ENCODE measurements at regions not wholly inside any gene's neighbourhood (a gene's known extent, or its start where the extent isn't known, plus 50 kb on each side); places are given as distances from the start of the nearest gene placed in this dataset.

- Histone ChIP-seq H3K36me3 (no peaks in the 10 kb centered on the region), H3K27me3 (no peaks in the 10 kb centered on the region), H3K4me3 (no peak overlapping the region), H3K27ac (no peak overlapping the region), H3K9me3 (no peaks in the 10 kb centered on the region), H3K4me1 (peaks cover 0 to 12% (median 9%) of the 10 kb centered on the region in 4 donors)
- WGBS, 2 donors: 34 to 67% methylated on average over 1 of the region's 1 CpG
- TF ChIP-seq POLR2A (IDR thresholded peaks at IDR 0.05) (no peak), POLR2AphosphoS5 (IDR thresholded peaks at IDR 0.05) (no peak), EP300 (IDR thresholded peaks at IDR 0.05) (no peak)
- TF ChIP-seq, protein P1, sequence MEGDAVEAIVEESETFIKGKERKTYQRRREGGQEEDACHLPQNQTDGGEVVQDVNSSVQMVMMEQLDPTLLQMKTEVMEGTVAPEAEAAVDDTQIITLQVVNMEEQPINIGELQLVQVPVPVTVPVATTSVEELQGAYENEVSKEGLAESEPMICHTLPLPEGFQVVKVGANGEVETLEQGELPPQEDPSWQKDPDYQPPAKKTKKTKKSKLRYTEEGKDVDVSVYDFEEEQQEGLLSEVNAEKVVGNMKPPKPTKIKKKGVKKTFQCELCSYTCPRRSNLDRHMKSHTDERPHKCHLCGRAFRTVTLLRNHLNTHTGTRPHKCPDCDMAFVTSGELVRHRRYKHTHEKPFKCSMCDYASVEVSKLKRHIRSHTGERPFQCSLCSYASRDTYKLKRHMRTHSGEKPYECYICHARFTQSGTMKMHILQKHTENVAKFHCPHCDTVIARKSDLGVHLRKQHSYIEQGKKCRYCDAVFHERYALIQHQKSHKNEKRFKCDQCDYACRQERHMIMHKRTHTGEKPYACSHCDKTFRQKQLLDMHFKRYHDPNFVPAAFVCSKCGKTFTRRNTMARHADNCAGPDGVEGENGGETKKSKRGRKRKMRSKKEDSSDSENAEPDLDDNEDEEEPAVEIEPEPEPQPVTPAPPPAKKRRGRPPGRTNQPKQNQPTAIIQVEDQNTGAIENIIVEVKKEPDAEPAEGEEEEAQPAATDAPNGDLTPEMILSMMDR (IDR thresholded peaks at IDR 0.05): no peak
- DNase-seq: no peak
- intact Hi-C loops (cut with DNase I): no loop called here
Measured at GRCh38 chr1:82106672-82107071, 305.9 kb downstream of the ADGRL2 start.

GRCh38 chr1:82099170-82099569, 298.4 kb downstream of the ADGRL2 start:
- TF ChIP-seq POLR2AphosphoS5 (IDR thresholded peaks at IDR 0.05) (no peak), POLR2A (IDR thresholded peaks at IDR 0.05) (no peak), EP300 (IDR thresholded peaks at IDR 0.05) (no peak)
- TF ChIP-seq, protein P1 (IDR thresholded peaks at IDR 0.05): no peak
- 91 to 95% methylated on average over 1 of the region's 1 CpG for WGBS, 2 donors
- intact Hi-C loops (cut with DNase I): no loop called here

GRCh38 chr1:82094136-82094535, 293.4 kb downstream of the ADGRL2 start:
- H3K4me3 ChIP-seq: no peak overlapping the region
- intact Hi-C loops (cut with DNase I): no loop called here
- no peaks in the 10 kb centered on the region for H3K9me3 ChIP-seq
- WGBS, 2 donors: 87 to 89% methylated on average over 2 of the region's 2 CpGs
- H3K4me1 ChIP-seq: no peaks in the 10 kb centered on the region
- no peak for DNase-seq
- no peaks in the 10 kb centered on the region for H3K36me3 ChIP-seq
- TF ChIP-seq, protein P1 (IDR thresholded peaks at IDR 0.05): no peak
- TF ChIP-seq POLR2A (IDR thresholded peaks at IDR 0.05) (no peak), EP300 (IDR thresholded peaks at IDR 0.05) (no peak), POLR2AphosphoS5 (IDR thresholded peaks at IDR 0.05) (no peak)
- no peak overlapping the region for H3K27ac ChIP-seq
- H3K27me3 ChIP-seq: no peaks in the 10 kb centered on the region

More at GRCh38 chr1:82099170-82099569, 298.4 kb downstream of the ADGRL2 start:
- H3K4me1 ChIP-seq: no peaks in the 10 kb centered on the region
- no peaks in the 10 kb centered on the region for H3K36me3 ChIP-seq
- no peaks in the 10 kb centered on the region for H3K9me3 ChIP-seq
- no peak for DNase-seq
- no peak overlapping the region for H3K4me3 ChIP-seq
- H3K27me3 ChIP-seq: no peaks in the 10 kb centered on the region
- H3K27ac ChIP-seq: no peak overlapping the region

DNA sequence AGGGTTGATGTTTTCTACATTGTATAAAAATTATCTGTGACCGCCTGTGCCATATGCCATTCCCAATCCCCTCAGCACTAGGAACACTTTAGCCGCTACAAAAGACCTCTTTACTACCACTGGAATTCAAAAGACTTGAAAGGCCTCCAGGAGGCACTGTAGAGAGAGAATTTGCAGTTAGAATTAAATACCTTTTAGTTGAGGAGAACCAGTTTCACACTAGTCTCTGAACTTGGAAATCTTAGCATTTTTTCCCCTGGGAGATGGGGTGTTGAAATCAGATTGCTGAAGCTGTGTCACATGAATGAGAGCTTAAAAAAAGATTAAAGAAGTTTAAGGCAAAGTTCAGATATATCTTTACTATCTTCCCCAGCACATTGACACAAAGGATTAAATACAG, 291.0 kb downstream of the ADGRL2 start:
- TF ChIP-seq, protein P1 (IDR thresholded peaks at IDR 0.05): no peak
- TF ChIP-seq EP300 (IDR thresholded peaks at IDR 0.05) (no peak), POLR2A (IDR thresholded peaks at IDR 0.05) (no peak), POLR2AphosphoS5 (IDR thresholded peaks at IDR 0.05) (no peak)
- H3K36me3 ChIP-seq: no peaks in the 10 kb centered on the region
- no peaks in the 10 kb centered on the region for H3K9me3 ChIP-seq
- intact Hi-C loops (cut with DNase I): no loop called here
- no peak overlapping the region for H3K27ac ChIP-seq
- WGBS, 2 donors: 94 to 95% methylated on average over 2 of the region's 2 CpGs
- no peak overlapping the region for H3K4me3 ChIP-seq
- no peaks in the 10 kb centered on the region for H3K27me3 ChIP-seq
- H3K4me1 ChIP-seq: no peaks in the 10 kb centered on the region
- no peak for DNase-seq

DNA sequence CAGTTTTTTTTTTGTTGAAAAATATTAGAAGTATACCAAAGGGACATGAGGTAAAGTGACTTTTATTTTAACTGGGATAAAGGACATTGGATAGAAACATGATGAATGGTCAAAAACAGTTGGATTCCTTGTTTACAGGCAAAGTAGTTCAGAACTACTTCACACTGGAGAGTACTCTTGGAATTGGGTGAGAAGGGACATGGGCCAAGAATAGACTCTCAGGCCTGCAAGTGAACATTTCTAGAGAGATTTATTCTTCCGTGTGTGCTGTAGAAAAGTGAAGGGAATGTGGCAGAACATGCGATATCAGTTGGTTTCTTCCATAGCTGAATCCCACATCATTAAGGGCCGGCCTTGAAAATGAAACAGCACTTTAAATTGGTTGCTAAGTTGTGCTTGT, 290.5 kb downstream of the ADGRL2 start:
- intact Hi-C loops (cut with DNase I): no loop called here
- no peak for DNase-seq
- no peaks in the 10 kb centered on the region for H3K27me3 ChIP-seq
- H3K4me3 ChIP-seq: no peak overlapping the region
- H3K36me3 ChIP-seq: no peaks in the 10 kb centered on the region
- H3K9me3 ChIP-seq: no peaks in the 10 kb centered on the region
- WGBS, 2 donors: 94 to 95% methylated on average over 3 of the region's 3 CpGs
- TF ChIP-seq POLR2AphosphoS5 (IDR thresholded peaks at IDR 0.05) (no peak), EP300 (IDR thresholded peaks at IDR 0.05) (no peak)
- TF ChIP-seq, protein P1 (IDR thresholded peaks at IDR 0.05): no peak
- H3K4me1 ChIP-seq: no peaks in the 10 kb centered on the region
- H3K27ac ChIP-seq: no peak overlapping the region
